H9 (cell line): ENCODE measurements at regions not wholly inside any gene's neighbourhood (a gene's known extent, or its start where the extent isn't known, plus 50 kb on each side); places are given as distances from the start of the nearest gene placed in this dataset.
A peak's percentile ranks its signal among the peaks of the same experiment; 100 is the strongest.

Source experiments
- DNase-seq: peaks from one replicate; pipeline ENCODE4 v3.0.0-alpha.2; 2017
- H2AFZ ChIP-seq: one replicate; pipeline ENCODE4 v1.6.1; 2013; ENCODE audit warnings: mild to moderate bottlenecking, low read length, control low read depth, moderate library complexity
- H2AK5ac ChIP-seq: 2 replicates; pipeline ENCODE4 v1.6.1; 2013; ENCODE audit warnings: low read length, control low read depth, mixed read lengths; ENCODE audit not compliant: insufficient read length
- H2BK120ac ChIP-seq: one replicate; pipeline ENCODE4 v1.6.1; 2013; ENCODE audit warnings: low read depth, mild to moderate bottlenecking, low read length, control low read depth, inconsistent platforms; ENCODE audit not compliant: poor library complexity, severe bottlenecking
- H2BK12ac ChIP-seq: 2 replicates; pipeline ENCODE4 v1.6.1; 2013; ENCODE audit warnings: low read length, control low read depth, mixed read lengths, low read depth; ENCODE audit not compliant: insufficient read length
- H2BK15ac ChIP-seq: 2 replicates; pipeline ENCODE4 v1.6.1; 2013; ENCODE audit warnings: low read depth, low read length, control low read depth
- H2BK20ac ChIP-seq: one replicate; pipeline ENCODE4 v1.6.1; 2013; ENCODE audit warnings: low read depth, mild to moderate bottlenecking, low read length, control low read depth, inconsistent platforms; ENCODE audit not compliant: poor library complexity, severe bottlenecking
- H2BK5ac ChIP-seq: 2 replicates; pipeline ENCODE4 v1.6.1; 2013; ENCODE audit warnings: low read length, control low read depth, mixed read lengths; ENCODE audit not compliant: insufficient read length
- H3K14ac ChIP-seq: 2 replicates; pipeline ENCODE4 v1.6.1; 2013; ENCODE audit warnings: low read length, control low read depth; ENCODE audit not compliant: insufficient read depth
- H3K18ac ChIP-seq: 2 replicates; pipeline ENCODE4 v1.6.1; 2013; ENCODE audit warnings: low read depth, mild to moderate bottlenecking, mixed read lengths, low read length, control low read depth; ENCODE audit not compliant: insufficient read length
- H3K23ac ChIP-seq: 2 replicates; pipeline ENCODE4 v1.6.1; 2013; ENCODE audit warnings: low read length, control low read depth, mixed read lengths, low read depth; ENCODE audit not compliant: insufficient read length
- H3K23me2 ChIP-seq: 2 replicates; pipeline ENCODE4 v1.6.1; 2013; ENCODE audit warnings: low read depth, mild to moderate bottlenecking, mixed read lengths, low read length, control low read depth; ENCODE audit not compliant: insufficient read length, poor library complexity, severe bottlenecking
- H3K27ac ChIP-seq: 2 replicates; pipeline ENCODE4 v1.5.1; 2013; ENCODE audit warnings: low read length, control low read depth, mixed read lengths, low read depth; ENCODE audit not compliant: insufficient read length
- H3K27me3 ChIP-seq: 2 replicates; pipeline ENCODE4 v1.6.1; 2013; ENCODE audit warnings: low read length, control low read depth, inconsistent platforms; ENCODE audit not compliant: insufficient read depth
- H3K4ac ChIP-seq: 2 replicates; pipeline ENCODE4 v1.6.1; 2013; ENCODE audit warnings: low read depth, mild to moderate bottlenecking, control low read depth, inconsistent platforms, low read length, moderate library complexity
- H3K4me1 ChIP-seq: 2 replicates; pipeline ENCODE4 v1.6.1; 2013; ENCODE audit warnings: low read length, control low read depth, inconsistent platforms; ENCODE audit not compliant: insufficient read depth
- H3K4me2 ChIP-seq: 2 replicates; pipeline ENCODE4 v1.6.1; 2013; ENCODE audit warnings: low read length, control low read depth, mixed read lengths; ENCODE audit not compliant: insufficient read length, insufficient read depth
- H3K56ac ChIP-seq: 2 replicates; pipeline ENCODE4 v1.6.1; 2013; ENCODE audit warnings: low read depth, mild to moderate bottlenecking, mixed read lengths, low read length, control low read depth; ENCODE audit not compliant: insufficient read length
- H3K79me1 ChIP-seq: 2 replicates; pipeline ENCODE4 v1.6.1; 2013; ENCODE audit warnings: low read depth, mild to moderate bottlenecking, moderate library complexity, low read length, control low read depth, inconsistent platforms; ENCODE audit not compliant: insufficient read depth, poor library complexity, severe bottlenecking
- H3K79me2 ChIP-seq: 2 replicates; pipeline ENCODE4 v1.6.1; 2013; ENCODE audit warnings: low read length, control low read depth, inconsistent platforms; ENCODE audit not compliant: insufficient read depth
- H3K9ac ChIP-seq: 2 replicates; pipeline ENCODE4 v1.6.1; 2013; ENCODE audit warnings: low read length, control low read depth, mixed read lengths; ENCODE audit not compliant: insufficient read length; ENCODE audit errors: extremely low read depth
- H3K9me3 ChIP-seq: one replicate; pipeline ENCODE4 v1.6.1; 2013; ENCODE audit warnings: low read depth, low read length, inconsistent platforms; ENCODE audit not compliant: control insufficient read depth
- H3T11ph ChIP-seq: one replicate; pipeline ENCODE4 v1.6.1; 2013; ENCODE audit warnings: mild to moderate bottlenecking, low read length, control low read depth, inconsistent platforms
- H4K20me1 ChIP-seq: one replicate; pipeline ENCODE4 v1.6.1; 2013; ENCODE audit not compliant: control insufficient read depth, insufficient read length, insufficient read depth
- H4K5ac ChIP-seq: 2 replicates; pipeline ENCODE4 v1.6.1; 2013; ENCODE audit warnings: low read depth, mild to moderate bottlenecking, mixed read lengths, low read length, control low read depth; ENCODE audit not compliant: insufficient read length
- H4K8ac ChIP-seq: replicated peaks from 2 replicates; pipeline ENCODE4 v1.6.1; 2013; ENCODE audit warnings: low read length, control low read depth, mixed read lengths, low read depth; ENCODE audit not compliant: insufficient read length
- H4K91ac ChIP-seq: 2 replicates; pipeline ENCODE4 v1.6.1; 2013; ENCODE audit warnings: low read depth, mild to moderate bottlenecking, moderate library complexity, mixed read lengths, low read length, control low read depth; ENCODE audit not compliant: insufficient read length
- H3K27ac Mint-ChIP-seq, 3 experiments: 2 replicates in 2 of 3; 3 replicates in 1 of 3; pipeline ENCODE4 v1.8.0; 2020 to 2021; ENCODE audit warnings: mixed read lengths in 3 of 3, mild to moderate bottlenecking in 1 of 3, moderate library complexity in 1 of 3
- H3K27me3 Mint-ChIP-seq: 2 replicates; pipeline ENCODE4 v1.8.0; 2021; ENCODE audit warnings: low read depth, mild to moderate bottlenecking, moderate library complexity, mixed read lengths
- H3K36me3 Mint-ChIP-seq, 3 experiments: 2 replicates in 2 of 3; 3 replicates in 1 of 3; pipeline ENCODE4 v1.8.0; 2020 to 2021; ENCODE audit warnings: low read depth in 3 of 3, mixed read lengths in 3 of 3; ENCODE audit not compliant: insufficient read depth in 1 of 3
- H3K4me1 Mint-ChIP-seq, 2 experiments: 2 replicates each; pipeline ENCODE4 v1.8.0; 2020; ENCODE audit warnings: mixed read lengths in 2 of 2
- H3K4me3 Mint-ChIP-seq, 2 experiments: 2 replicates in 1 of 2; 3 replicates in 1 of 2; pipeline ENCODE4 v1.8.0; 2020 to 2021; ENCODE audit warnings: mild to moderate bottlenecking in 2 of 2, mixed read lengths in 2 of 2, moderate library complexity in 1 of 2
- H3K9me3 Mint-ChIP-seq, 2 experiments: 2 replicates in 1 of 2; 3 replicates in 1 of 2; pipeline ENCODE4 v1.8.0; 2020; ENCODE audit warnings: mild to moderate bottlenecking in 2 of 2, mixed read lengths in 2 of 2, moderate library complexity in 1 of 2
- CTCF ChIP-seq: fragments of 200-600 bp; sonication (generic); conservative IDR thresholded peaks from 3 replicates; pipeline ENCODE4 v1.8.0; 2021; ENCODE audit warnings: antibody characterized with exemption, mild to moderate bottlenecking
- WGBS: extraction: QIAGEN DNeasy Blood & Tissue Kit; methylation state at CpG from one replicate; pipeline ENCODE4 v1.1.7; 2013; ENCODE audit warnings: missing lambda C conversion rate, low lambda C conversion rate, mixed read lengths; ENCODE audit not compliant: insufficient read length; ENCODE audit errors: extremely low coverage; 5-methylcytosine and 5-hydroxymethylcytosine counted together

- Histone ChIP-seq H3K4me2 (no peak overlapping the region), H3K9ac (no peak overlapping the region), H3K9me3 (no peaks in the 10 kb centered on the region), H3K23ac (no peak overlapping the region), H2BK120ac (no peak overlapping the region), H2BK20ac (no peak overlapping the region), H3K23me2 (no peaks in the 10 kb centered on the region), H2AK5ac (no peak overlapping the region), H3K27me3 (no peaks in the 10 kb centered on the region), H4K91ac (no peak overlapping the region), H2BK12ac (no peak overlapping the region), H4K20me1 (no peaks in the 10 kb centered on the region), H3K18ac (no peak overlapping the region), H2BK15ac (no peak overlapping the region), H3K79me2 (no peaks in the 10 kb centered on the region), H3K56ac (no peak overlapping the region), H3K79me1 (no peaks in the 10 kb centered on the region), H3K14ac (no peak overlapping the region), H2BK5ac (no peak overlapping the region), H3T11ph (no peak overlapping the region), H4K8ac (no peak overlapping the region), H2AFZ (no peak overlapping the region), H3K4ac (no peak overlapping the region), H3K4me1 (peaks cover 6% of the 10 kb centered on the region; the same call in 1 of the 2 replicates), H3K27ac (no peak overlapping the region), H4K5ac (no peak overlapping the region)
- H3K36me3 Mint-ChIP-seq, result peaks cover 0 to 3% (median 0%) of the 10 kb centered on the region in 3 experiments; a peak in 2 of 7 replicates
- H3K4me3 Mint-ChIP-seq, result no peak overlapping the region
- H3K27ac Mint-ChIP-seq, result peak overlapping the region in 1 of 3 experiments; percentile 79; a peak in 1 of 7 replicates
- peaks cover 13 to 20% of the 10 kb centered on the region in 2 experiments for H3K4me1 Mint-ChIP-seq
- no peak for DNase-seq
- no peaks in the 10 kb centered on the region; the same call in 1 of the 2 replicates for H3K27me3 Mint-ChIP-seq
- peaks cover 0 to 8% of the 10 kb centered on the region in 2 experiments; a peak in 3 of 5 replicates for H3K9me3 Mint-ChIP-seq
- WGBS, result no CpG with 5 or more reads among the region's 3 CpGs
- TF ChIP-seq CTCF, result no peak
These were observed 201.1 kb downstream of the SNX18 start for GRCh38 chr5:54718656-54719055.
